ENCODE measurements at regions not wholly inside any gene's neighbourhood (a gene's known extent, or its start where the extent isn't known, plus 50 kb on each side); places are given as distances from the start of the nearest gene placed in this dataset.

- Mint-ChIP-seq H3K36me3 (peaks cover 3% of the 10 kb centered on the region; the same call in 1 of the 2 replicates), H3K27ac (0 out of 2 replicates have a peak overlapping the region, but pooled peaks have one; percentile 68), H3K27me3 (ENCODE audit: low read depth) (no peaks in the 10 kb centered on the region), H3K9me3 (peaks cover 8% of the 10 kb centered on the region), H3K4me1 (peaks cover 6% of the 10 kb centered on the region), H3K4me3 (no peak overlapping the region)
- TF ChIP-seq CDX4 (CRISPR knock-in tag; IDR thresholded peaks at IDR 0.05; ENCODE audit: borderline replicate concordance) = no peak
- no peak for TF ChIP-seq RORB (CRISPR knock-in tag; IDR thresholded peaks at IDR 0.05)
- no peak for TF ChIP-seq ZNF232 (CRISPR knock-in tag; IDR thresholded peaks at IDR 0.05)
- TF ChIP-seq, protein P1, sequence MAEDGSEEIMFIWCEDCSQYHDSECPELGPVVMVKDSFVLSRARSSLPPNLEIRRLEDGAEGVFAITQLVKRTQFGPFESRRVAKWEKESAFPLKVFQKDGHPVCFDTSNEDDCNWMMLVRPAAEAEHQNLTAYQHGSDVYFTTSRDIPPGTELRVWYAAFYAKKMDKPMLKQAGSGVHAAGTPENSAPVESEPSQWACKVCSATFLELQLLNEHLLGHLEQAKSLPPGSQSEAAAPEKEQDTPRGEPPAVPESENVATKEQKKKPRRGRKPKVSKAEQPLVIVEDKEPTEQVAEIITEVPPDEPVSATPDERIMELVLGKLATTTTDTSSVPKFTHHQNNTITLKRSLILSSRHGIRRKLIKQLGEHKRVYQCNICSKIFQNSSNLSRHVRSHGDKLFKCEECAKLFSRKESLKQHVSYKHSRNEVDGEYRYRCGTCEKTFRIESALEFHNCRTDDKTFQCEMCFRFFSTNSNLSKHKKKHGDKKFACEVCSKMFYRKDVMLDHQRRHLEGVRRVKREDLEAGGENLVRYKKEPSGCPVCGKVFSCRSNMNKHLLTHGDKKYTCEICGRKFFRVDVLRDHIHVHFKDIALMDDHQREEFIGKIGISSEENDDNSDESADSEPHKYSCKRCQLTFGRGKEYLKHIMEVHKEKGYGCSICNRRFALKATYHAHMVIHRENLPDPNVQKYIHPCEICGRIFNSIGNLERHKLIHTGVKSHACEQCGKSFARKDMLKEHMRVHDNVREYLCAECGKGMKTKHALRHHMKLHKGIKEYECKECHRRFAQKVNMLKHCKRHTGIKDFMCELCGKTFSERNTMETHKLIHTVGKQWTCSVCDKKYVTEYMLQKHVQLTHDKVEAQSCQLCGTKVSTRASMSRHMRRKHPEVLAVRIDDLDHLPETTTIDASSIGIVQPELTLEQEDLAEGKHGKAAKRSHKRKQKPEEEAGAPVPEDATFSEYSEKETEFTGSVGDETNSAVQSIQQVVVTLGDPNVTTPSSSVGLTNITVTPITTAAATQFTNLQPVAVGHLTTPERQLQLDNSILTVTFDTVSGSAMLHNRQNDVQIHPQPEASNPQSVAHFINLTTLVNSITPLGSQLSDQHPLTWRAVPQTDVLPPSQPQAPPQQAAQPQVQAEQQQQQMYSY (CRISPR knock-in tag; IDR thresholded peaks at IDR 0.05) = no peak
- TF ChIP-seq, protein P2, sequence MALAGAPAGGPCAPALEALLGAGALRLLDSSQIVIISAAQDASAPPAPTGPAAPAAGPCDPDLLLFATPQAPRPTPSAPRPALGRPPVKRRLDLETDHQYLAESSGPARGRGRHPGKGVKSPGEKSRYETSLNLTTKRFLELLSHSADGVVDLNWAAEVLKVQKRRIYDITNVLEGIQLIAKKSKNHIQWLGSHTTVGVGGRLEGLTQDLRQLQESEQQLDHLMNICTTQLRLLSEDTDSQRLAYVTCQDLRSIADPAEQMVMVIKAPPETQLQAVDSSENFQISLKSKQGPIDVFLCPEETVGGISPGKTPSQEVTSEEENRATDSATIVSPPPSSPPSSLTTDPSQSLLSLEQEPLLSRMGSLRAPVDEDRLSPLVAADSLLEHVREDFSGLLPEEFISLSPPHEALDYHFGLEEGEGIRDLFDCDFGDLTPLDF (CRISPR knock-in tag; IDR thresholded peaks at IDR 0.05) = no peak
- DNase-seq (ENCODE audit: low spot score) (no peak), ATAC-seq (peak; percentile 80)
- POLR2A ChIA-PET = no interaction called here
- CTCF ChIA-PET = no interaction called here
These were observed 796.2 kb downstream of the KCNJ3 start for GRCh38 chr2:155494744-155495143.

DNA sequence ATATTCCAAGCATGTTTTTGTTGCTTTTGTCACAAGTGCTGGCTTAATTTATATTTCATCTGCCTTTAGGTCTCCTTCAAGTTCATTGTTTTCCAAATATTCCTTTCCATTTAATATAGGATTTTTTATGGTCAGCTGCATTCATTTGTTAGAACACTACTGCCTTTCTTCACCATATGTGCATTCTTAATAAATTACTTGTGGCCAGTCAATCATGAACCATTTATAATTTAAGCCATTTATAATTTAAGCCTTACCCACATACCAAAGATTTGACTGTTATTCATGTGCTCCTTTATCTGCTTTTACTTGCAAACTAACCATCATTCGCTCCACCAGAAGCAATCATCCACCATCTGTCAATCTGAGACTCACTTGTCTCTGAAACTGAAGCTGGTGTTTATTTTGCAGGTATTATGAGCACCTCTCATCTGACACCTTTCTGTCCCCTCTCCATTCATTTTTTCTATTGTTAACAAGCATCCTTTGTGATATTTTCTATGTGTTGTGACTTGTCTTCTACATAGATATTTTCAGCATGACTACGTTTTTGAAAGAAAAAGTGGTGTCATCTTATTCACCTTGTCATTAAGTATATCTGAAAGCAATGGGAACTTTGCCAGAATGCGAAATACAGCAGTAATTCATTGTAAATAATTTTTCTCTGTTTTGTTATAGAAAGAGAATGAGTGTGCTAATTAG lies 786.8 kb downstream of the KCNJ3 start:
- POLR2A ChIA-PET = no interaction called here
- no peaks in the 10 kb centered on the region for H3K9me3 Mint-ChIP-seq
- no peaks in the 10 kb centered on the region for H3K36me3 Mint-ChIP-seq
- peaks cover 3% of the 10 kb centered on the region; the same call in 1 of the 2 replicates for H3K4me1 Mint-ChIP-seq
- CTCF ChIA-PET = no interaction called here
- no peak for ATAC-seq
- no peak for DNase-seq (ENCODE audit: low spot score)
- no peaks in the 10 kb centered on the region for H3K27me3 Mint-ChIP-seq (ENCODE audit: low read depth)
- no peak overlapping the region for H3K27ac Mint-ChIP-seq
- TF ChIP-seq, protein P3, sequence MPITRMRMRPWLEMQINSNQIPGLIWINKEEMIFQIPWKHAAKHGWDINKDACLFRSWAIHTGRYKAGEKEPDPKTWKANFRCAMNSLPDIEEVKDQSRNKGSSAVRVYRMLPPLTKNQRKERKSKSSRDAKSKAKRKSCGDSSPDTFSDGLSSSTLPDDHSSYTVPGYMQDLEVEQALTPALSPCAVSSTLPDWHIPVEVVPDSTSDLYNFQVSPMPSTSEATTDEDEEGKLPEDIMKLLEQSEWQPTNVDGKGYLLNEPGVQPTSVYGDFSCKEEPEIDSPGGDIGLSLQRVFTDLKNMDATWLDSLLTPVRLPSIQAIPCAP (CRISPR knock-in tag; IDR thresholded peaks at IDR 0.05) = no peak
- TF ChIP-seq ATF1 (CRISPR knock-in tag; IDR thresholded peaks at IDR 0.05) (no peak), ZNF232 (CRISPR knock-in tag; IDR thresholded peaks at IDR 0.05) (no peak), MXD4 (CRISPR knock-in tag; IDR thresholded peaks at IDR 0.05; ENCODE audit: borderline replicate concordance) (no peak), ZNF138 (CRISPR knock-in tag; conservative IDR thresholded peaks at IDR 0.05) (no peak)
- TF ChIP-seq, protein P4, sequence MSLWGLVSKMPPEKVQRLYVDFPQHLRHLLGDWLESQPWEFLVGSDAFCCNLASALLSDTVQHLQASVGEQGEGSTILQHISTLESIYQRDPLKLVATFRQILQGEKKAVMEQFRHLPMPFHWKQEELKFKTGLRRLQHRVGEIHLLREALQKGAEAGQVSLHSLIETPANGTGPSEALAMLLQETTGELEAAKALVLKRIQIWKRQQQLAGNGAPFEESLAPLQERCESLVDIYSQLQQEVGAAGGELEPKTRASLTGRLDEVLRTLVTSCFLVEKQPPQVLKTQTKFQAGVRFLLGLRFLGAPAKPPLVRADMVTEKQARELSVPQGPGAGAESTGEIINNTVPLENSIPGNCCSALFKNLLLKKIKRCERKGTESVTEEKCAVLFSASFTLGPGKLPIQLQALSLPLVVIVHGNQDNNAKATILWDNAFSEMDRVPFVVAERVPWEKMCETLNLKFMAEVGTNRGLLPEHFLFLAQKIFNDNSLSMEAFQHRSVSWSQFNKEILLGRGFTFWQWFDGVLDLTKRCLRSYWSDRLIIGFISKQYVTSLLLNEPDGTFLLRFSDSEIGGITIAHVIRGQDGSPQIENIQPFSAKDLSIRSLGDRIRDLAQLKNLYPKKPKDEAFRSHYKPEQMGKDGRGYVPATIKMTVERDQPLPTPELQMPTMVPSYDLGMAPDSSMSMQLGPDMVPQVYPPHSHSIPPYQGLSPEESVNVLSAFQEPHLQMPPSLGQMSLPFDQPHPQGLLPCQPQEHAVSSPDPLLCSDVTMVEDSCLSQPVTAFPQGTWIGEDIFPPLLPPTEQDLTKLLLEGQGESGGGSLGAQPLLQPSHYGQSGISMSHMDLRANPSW (CRISPR knock-in tag; conservative IDR thresholded peaks at IDR 0.05; ENCODE audit: low read depth) = no peak
- no peak overlapping the region for H3K4me3 Mint-ChIP-seq

DNA sequence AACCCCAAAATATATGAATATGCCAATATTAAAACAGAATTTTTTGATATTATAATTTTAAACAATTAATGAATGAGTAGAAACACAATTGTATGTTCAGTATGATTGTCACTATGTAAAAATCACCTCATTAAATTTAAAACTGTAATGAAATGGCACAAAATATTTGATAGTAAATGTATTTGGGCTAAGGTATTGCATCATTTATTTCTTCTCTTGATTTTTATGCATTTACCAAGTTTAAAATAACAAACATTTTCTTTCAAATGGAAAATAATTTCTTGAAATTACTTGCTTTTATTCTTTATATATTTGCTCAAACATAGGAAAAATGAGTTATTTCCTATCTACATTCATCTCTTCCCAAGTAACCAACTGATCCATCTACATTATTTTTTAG lies 782.6 kb downstream of the KCNJ3 start:
- Mint-ChIP-seq H3K9me3 (no peaks in the 10 kb centered on the region), H3K4me1 (peaks cover 3% of the 10 kb centered on the region; the same call in 1 of the 2 replicates), H3K27ac (no peak overlapping the region), H3K27me3 (ENCODE audit: low read depth) (no peaks in the 10 kb centered on the region), H3K4me3 (no peak overlapping the region), H3K36me3 (no peaks in the 10 kb centered on the region)
- ATAC-seq (no peak), DNase-seq (ENCODE audit: low spot score) (no peak)
- CTCF ChIA-PET = no interaction called here
- POLR2A ChIA-PET = no interaction called here
- TF ChIP-seq, protein P4 (CRISPR knock-in tag; conservative IDR thresholded peaks at IDR 0.05; ENCODE audit: low read depth) = no peak
- TF ChIP-seq ZNF281 (CRISPR knock-in tag; IDR thresholded peaks at IDR 0.05) = no peak
- TF ChIP-seq ZNF219 (CRISPR knock-in tag; IDR thresholded peaks at IDR 0.05; ENCODE audit: borderline replicate concordance) = no peak
- TF ChIP-seq NR2C2 (CRISPR knock-in tag; IDR thresholded peaks at IDR 0.05) = no peak
- no peak for TF ChIP-seq NFATC4 (CRISPR knock-in tag; IDR thresholded peaks at IDR 0.05)
- TF ChIP-seq ESRRA (CRISPR knock-in tag; IDR thresholded peaks at IDR 0.05; ENCODE audit: borderline replicate concordance) = no peak
